ENCODE measurements at regions not wholly inside any gene's neighbourhood (a gene's known extent, or its start where the extent isn't known, plus 50 kb on each side); places are given as distances from the start of the nearest gene placed in this dataset.

DNA sequence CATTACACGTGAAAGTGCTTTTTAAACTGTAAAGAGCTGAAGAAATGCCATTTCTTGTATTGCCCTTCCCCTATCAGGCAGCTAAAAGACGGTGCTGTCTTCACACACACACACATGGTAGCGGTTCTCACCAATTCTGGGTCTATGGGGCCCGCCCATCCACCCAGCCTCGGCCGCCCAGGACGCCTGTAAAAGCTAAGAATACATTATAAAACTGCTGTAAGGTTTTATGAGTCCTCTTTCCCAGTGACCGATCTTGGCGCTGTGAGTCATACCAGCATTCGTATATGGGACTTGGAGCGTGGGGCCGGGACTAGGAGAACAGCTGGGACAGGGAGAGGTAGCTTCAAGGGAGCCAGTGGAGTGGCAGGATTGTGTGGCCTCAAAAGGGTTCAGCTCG lies 149.7 kb upstream of the CADM1 start:
- H3K4me3 ChIP-seq (ENCODE audit: control insufficient read depth, low read depth, low read length): no peak overlapping the region
- DNase-seq (ENCODE audit: low read depth): peak; percentile 33
- TF ChIP-seq, protein P1, sequence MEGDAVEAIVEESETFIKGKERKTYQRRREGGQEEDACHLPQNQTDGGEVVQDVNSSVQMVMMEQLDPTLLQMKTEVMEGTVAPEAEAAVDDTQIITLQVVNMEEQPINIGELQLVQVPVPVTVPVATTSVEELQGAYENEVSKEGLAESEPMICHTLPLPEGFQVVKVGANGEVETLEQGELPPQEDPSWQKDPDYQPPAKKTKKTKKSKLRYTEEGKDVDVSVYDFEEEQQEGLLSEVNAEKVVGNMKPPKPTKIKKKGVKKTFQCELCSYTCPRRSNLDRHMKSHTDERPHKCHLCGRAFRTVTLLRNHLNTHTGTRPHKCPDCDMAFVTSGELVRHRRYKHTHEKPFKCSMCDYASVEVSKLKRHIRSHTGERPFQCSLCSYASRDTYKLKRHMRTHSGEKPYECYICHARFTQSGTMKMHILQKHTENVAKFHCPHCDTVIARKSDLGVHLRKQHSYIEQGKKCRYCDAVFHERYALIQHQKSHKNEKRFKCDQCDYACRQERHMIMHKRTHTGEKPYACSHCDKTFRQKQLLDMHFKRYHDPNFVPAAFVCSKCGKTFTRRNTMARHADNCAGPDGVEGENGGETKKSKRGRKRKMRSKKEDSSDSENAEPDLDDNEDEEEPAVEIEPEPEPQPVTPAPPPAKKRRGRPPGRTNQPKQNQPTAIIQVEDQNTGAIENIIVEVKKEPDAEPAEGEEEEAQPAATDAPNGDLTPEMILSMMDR (IDR thresholded peaks at IDR 0.05; ENCODE audit: control insufficient read depth, insufficient read depth, low read depth, low read length, missing control alignments): no peak

DNA sequence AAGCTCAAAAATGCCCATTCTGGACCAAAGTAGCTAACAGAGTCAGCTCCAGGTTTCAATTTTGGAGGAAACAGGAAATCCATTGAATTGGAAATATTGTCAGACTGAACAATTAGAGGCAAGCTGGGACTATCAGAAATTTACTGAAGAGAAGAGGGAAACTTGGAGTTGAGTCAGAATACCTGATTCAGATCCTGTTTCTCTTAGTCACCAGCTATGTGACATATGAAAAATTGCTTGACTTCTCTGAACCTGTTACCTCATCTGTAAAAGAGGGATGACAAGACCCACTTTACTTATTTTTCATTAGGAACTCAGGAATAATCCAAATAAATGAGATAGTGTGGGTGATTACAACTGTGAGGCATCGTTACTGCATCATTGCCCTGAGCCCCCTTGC lies 148.9 kb upstream of the CADM1 start:
- TF ChIP-seq, protein P1 (IDR thresholded peaks at IDR 0.05; ENCODE audit: control insufficient read depth, insufficient read depth, low read depth, low read length, missing control alignments): no peak
- no peak overlapping the region for H3K4me3 ChIP-seq (ENCODE audit: control insufficient read depth, low read depth, low read length)
- DNase-seq (ENCODE audit: low read depth): no peak

DNA sequence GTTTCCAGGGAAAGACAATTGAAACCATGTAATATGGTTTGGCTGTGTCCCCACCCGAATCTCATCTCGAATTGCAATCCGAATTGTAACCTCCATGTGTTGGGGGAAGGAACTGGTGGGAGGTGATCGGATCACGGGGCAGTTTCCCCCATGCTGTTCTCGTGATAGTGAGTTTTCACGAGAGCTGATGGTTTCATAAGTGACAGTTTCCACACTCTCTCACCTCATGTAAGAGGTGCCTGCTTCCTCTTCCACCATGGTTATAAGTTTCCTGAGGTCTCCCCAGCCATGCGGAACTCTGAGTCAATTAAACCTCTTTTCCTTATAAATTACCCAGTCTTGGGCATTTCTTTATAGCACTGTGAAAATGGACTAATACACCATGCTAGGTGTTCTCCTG lies 148.3 kb upstream of the CADM1 start:
- no peak overlapping the region for H3K4me3 ChIP-seq (ENCODE audit: control insufficient read depth, low read depth, low read length)
- DNase-seq (ENCODE audit: low read depth): no peak
- TF ChIP-seq, protein P1 (IDR thresholded peaks at IDR 0.05; ENCODE audit: control insufficient read depth, insufficient read depth, low read depth, low read length, missing control alignments): no peak

DNA sequence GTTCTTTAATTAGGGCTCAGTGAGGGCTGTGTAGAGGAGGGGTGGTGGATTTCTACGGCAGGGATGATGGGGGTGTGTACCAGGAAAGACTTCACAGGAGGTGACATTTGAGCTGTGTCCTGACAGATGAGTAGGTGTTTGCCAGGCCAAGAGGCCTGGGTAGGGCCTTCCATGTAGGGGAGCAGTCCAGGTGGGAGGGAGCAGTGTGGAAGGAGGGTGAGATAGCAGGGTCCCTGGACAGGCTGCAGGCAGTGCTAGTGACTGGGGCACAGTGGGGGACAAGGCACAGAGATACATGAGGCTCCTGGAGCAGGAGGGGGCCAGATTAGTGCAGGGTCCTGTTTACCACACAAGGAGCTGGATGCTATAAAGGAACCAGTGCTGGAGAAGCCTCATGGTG lies 147.9 kb upstream of the CADM1 start:
- no peak overlapping the region for H3K4me3 ChIP-seq (ENCODE audit: control insufficient read depth, low read depth, low read length)
- no peak for DNase-seq (ENCODE audit: low read depth)
- TF ChIP-seq, protein P1 (IDR thresholded peaks at IDR 0.05; ENCODE audit: control insufficient read depth, insufficient read depth, low read depth, low read length, missing control alignments): no peak

DNA sequence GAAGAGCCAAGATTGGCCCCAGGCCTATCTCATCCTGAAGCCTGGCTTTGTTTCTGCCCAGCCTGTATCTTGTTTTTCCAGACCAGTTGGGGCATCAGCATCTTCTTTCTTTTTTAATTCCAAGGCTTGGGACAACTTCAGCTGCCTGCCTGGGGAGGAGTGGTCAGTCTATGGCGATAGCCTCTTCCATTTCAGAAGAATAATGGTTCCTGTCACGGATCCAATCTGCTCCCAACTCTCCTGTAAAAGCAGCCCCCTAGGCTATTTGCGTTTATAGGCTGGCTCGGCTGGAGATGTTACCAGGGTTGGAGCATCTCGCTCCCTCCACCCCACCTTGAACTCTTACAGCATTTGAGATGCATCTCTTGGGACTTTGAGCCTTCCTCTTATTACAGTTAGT lies 145.2 kb upstream of the CADM1 start:
- DNase-seq (ENCODE audit: low read depth): no peak
- TF ChIP-seq, protein P1 (IDR thresholded peaks at IDR 0.05; ENCODE audit: control insufficient read depth, insufficient read depth, low read depth, low read length, missing control alignments): no peak
- no peak overlapping the region for H3K4me3 ChIP-seq (ENCODE audit: control insufficient read depth, low read depth, low read length)

DNA sequence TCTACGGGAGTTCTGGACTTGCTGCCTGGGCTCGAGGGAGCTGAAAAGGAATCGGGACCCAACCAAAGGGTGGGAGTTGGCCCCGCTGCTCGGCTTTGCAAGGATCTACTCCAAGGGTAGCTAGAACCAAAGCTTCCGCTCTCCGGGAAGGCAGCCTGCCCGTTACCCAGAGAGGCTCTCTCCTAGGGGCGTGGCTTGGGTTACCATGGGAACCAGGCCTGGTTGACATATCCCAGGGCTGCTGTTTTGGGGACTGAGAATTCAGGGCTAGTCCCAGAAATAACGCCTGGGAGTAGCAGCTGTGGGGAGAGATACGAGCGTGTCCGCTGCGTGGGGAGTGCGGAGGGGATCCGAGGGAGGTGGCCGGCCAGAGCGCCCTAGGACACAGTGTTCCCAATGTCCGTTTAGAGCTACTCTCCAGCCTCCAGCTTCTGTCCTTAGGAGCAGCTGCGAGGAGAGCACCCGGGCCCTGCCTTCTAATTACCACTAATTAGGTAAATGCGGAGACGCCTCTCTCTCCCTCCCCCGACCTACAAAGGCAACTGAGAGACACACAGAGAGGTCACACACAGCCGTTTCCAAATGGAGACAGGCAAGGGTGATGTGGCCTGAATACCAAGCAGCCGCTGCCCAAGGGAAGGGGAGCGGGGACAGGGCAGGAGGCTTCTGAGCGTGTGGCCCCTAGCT lies 141.6 kb upstream of the CADM1 start:
- DNase-seq (ENCODE audit: low read depth): no peak
- TF ChIP-seq, protein P1 (IDR thresholded peaks at IDR 0.05; ENCODE audit: control insufficient read depth, insufficient read depth, low read depth, low read length, missing control alignments): no peak
- H3K4me3 ChIP-seq (ENCODE audit: control insufficient read depth, low read depth, low read length): no peak overlapping the region

Measured in AG09309 (cell line).